Naive thymus-derived CD4-positive, alpha-beta T cell (primary cell): ENCODE measurements at regions not wholly inside any gene's neighbourhood (a gene's known extent, or its start where the extent isn't known, plus 50 kb on each side); places are given as distances from the start of the nearest gene placed in this dataset.
"Not testable (repeated sequence)": the region's sequence is repeated elsewhere in the genome, so short reads cannot be mapped to it uniquely, and the experiment has no call there.

Experiments used
- ATAC-seq: fragments of 150-1000 bp; cut with Tn5 transposase; 2 replicates; pipeline ENCODE4 v1.10.0; 2021; ENCODE audit warnings: mild to moderate bottlenecking, moderate library complexity
- CTCF ChIA-PET: fragments of 350-600 bp; sonication (Branson Sonifier 250); formaldehyde crosslinking; loops from one replicate; lab custom pipeline; 2021; ENCODE audit warnings: antibody characterized with exemption; lab: Charles Lee
- POLR2A ChIA-PET: fragments of 350-600 bp; sonication (Branson Sonifier 250); formaldehyde crosslinking; loops from one replicate; lab custom pipeline; 2021; ENCODE audit warnings: antibody characterized with exemption, inconsistent platforms; lab: Charles Lee
- DNase-seq, 9 donors: peaks; one replicate each; pipeline versions ENCODE4 v3.0.0 to v3.0.0-alpha.2; 2020 to 2022; ENCODE audit warnings: mixed read lengths in 1 of 9
- H3K27ac ChIP-seq: one replicate; pipeline ENCODE4 v1.7.0; 2013; ENCODE audit warnings: mild to moderate bottlenecking, low read depth, low read length, moderate library complexity
- H3K27me3 ChIP-seq, 2 donors: one replicate each; pipeline ENCODE4 v1.7.0; 2013; ENCODE audit warnings: low read length in 2 of 2, mild to moderate bottlenecking in 2 of 2, moderate library complexity in 2 of 2; ENCODE audit not compliant: control insufficient read depth in 2 of 2, insufficient read depth in 2 of 2
- H3K36me3 ChIP-seq, 3 experiments: 1 replicate in 2 of 3; 2 replicates in 1 of 3; pipeline ENCODE4 v1.7.0; 2013; ENCODE audit warnings: low read length in 3 of 3, mild to moderate bottlenecking in 3 of 3, moderate library complexity in 1 of 3; ENCODE audit not compliant: insufficient read depth in 3 of 3, control insufficient read depth in 2 of 3
- H3K4me1 ChIP-seq, 2 donors: one replicate each; pipeline ENCODE4 v1.7.0; 2013; ENCODE audit warnings: low read length in 2 of 2, mild to moderate bottlenecking in 2 of 2, moderate library complexity in 1 of 2; ENCODE audit not compliant: control insufficient read depth in 2 of 2, insufficient read depth in 2 of 2
- H3K4me3 ChIP-seq: 2 replicates; pipeline ENCODE4 v1.7.0; 2013; ENCODE audit warnings: mild to moderate bottlenecking, low read length
- H3K9me3 ChIP-seq, 3 experiments: 1 replicate in 2 of 3; 2 replicates in 1 of 3; pipeline ENCODE4 v1.7.0; 2013; ENCODE audit warnings: low read length in 3 of 3; ENCODE audit not compliant: control insufficient read depth in 2 of 3
- H3K27ac Mint-ChIP-seq, 9 donors: one replicate each; pipeline ENCODE4 v1.8.0; 2020 to 2022; ENCODE audit warnings: mixed read lengths in 9 of 9, mild to moderate bottlenecking in 8 of 9, moderate library complexity in 5 of 9, inconsistent platforms in 2 of 9
- H3K27me3 Mint-ChIP-seq, 5 donors: one replicate each; pipeline ENCODE4 v1.8.0; 2021 to 2022; ENCODE audit warnings: mixed read lengths in 5 of 5, mild to moderate bottlenecking in 1 of 5
- H3K36me3 Mint-ChIP-seq, 5 donors: one replicate each; pipeline ENCODE4 v1.8.0; 2020 to 2022; ENCODE audit warnings: mixed read lengths in 5 of 5, mild to moderate bottlenecking in 3 of 5, inconsistent platforms in 1 of 5
- H3K4me1 Mint-ChIP-seq, 7 donors: one replicate each; pipeline ENCODE4 v1.8.0; 2020 to 2022; ENCODE audit warnings: mixed read lengths in 7 of 7, mild to moderate bottlenecking in 3 of 7, inconsistent platforms in 1 of 7
- H3K4me3 Mint-ChIP-seq, 10 donors: one replicate each; pipeline ENCODE4 v1.8.0; 2020 to 2022; ENCODE audit warnings: mild to moderate bottlenecking in 10 of 10, mixed read lengths in 10 of 10, moderate library complexity in 6 of 10, inconsistent platforms in 2 of 10
- H3K9me3 Mint-ChIP-seq, 11 donors: one replicate each; pipeline ENCODE4 v1.8.0; 2020 to 2022; ENCODE audit warnings: mixed read lengths in 11 of 11, mild to moderate bottlenecking in 4 of 11, inconsistent platforms in 1 of 11, moderate library complexity in 1 of 11
- intact Hi-C, 2 donors: fragments of 100-400 bp; cut with micrococcal nuclease; formaldehyde crosslinking; loops; one replicate each; pipeline ENCODE4 v1.15.1; 2023

- H3K9me3 ChIP-seq, H3K27me3 ChIP-seq, H3K27me3 Mint-ChIP-seq, H3K27ac ChIP-seq, H3K36me3 ChIP-seq, ATAC-seq, DNase-seq, H3K27ac Mint-ChIP-seq, CTCF ChIA-PET, POLR2A ChIA-PET, H3K9me3 Mint-ChIP-seq, H3K4me3 ChIP-seq: not testable (repeated sequence)
- peak overlapping the region in 5 of 10 donors; percentile 10 to 90 (median 42) for H3K4me3 Mint-ChIP-seq
- H3K4me1 Mint-ChIP-seq, result peaks cover 10 to 32% (median 31%) of the 10 kb centered on the region in 7 donors
- peaks cover 5 to 11% of the 10 kb centered on the region in 2 donors for H3K4me1 ChIP-seq
- peaks cover 0 to 12% (median 7%) of the 10 kb centered on the region in 5 donors for H3K36me3 Mint-ChIP-seq
- intact Hi-C loops, result loop anchor here in 1 of 2 donors (10.0 kb wide), 3 partner anchors 442 to 1338 kb away; partner anchors contain the start of genes GOSR2 and HEXIM1
Measured at GRCh38 chr17:45586651-45586934, 96.1 kb upstream of the PLEKHM1 start.

DNA sequence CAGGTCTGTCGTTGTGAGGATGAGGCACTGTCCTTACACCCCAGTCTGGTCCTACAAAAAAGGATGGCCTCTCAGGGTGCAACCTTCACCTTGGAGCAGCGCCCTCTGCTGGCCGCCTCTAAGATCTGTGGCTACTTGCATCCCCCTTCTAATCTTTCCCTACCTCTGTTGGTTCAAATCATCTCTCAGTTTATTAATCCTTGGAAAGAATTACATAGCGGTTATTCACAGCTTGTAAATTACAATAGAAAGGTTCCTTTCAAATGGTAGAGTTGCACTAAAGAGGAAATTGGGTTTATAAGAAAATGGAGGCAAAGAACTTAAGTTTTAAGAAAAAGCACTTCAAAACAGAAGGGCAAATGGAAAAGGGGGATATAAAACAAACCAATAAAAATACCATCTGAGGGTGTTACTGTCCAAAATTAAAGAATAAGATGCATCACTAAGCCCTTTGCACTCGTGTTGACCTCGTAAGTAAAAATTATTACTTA is 102.0 kb upstream of the PLEKHM1 start:
- H3K27ac Mint-ChIP-seq, H3K36me3 ChIP-seq, H3K4me3 ChIP-seq, H3K9me3 Mint-ChIP-seq, H3K27me3 ChIP-seq, H3K9me3 ChIP-seq, POLR2A ChIA-PET, H3K4me1 ChIP-seq, H3K4me3 Mint-ChIP-seq, H3K36me3 Mint-ChIP-seq, H3K27ac ChIP-seq, H3K4me1 Mint-ChIP-seq: not testable (repeated sequence)
- ATAC-seq (peak; percentile 96), DNase-seq (peak in 8 of 9 donors; percentile 37 to 74 (median 65))
- peaks cover 0 to 26% (median 4%) of the 10 kb centered on the region in 5 donors for H3K27me3 Mint-ChIP-seq
- CTCF ChIA-PET, result interaction anchor here (1.0 to 1.4 kb wide), 2 partner anchors 618 to 669 kb away, joined by 3 read pairs; no protein-coding TSS in a partner anchor
- intact Hi-C loops, result loop anchor here in 1 of 2 donors (2.0 kb wide), 1 partner anchor 164 kb away; no protein-coding TSS in a partner anchor

GRCh38 chr17:45596347-45596746 is 105.8 kb upstream of the PLEKHM1 start:
- H3K36me3 Mint-ChIP-seq, ATAC-seq: not testable (repeated sequence)

DNA sequence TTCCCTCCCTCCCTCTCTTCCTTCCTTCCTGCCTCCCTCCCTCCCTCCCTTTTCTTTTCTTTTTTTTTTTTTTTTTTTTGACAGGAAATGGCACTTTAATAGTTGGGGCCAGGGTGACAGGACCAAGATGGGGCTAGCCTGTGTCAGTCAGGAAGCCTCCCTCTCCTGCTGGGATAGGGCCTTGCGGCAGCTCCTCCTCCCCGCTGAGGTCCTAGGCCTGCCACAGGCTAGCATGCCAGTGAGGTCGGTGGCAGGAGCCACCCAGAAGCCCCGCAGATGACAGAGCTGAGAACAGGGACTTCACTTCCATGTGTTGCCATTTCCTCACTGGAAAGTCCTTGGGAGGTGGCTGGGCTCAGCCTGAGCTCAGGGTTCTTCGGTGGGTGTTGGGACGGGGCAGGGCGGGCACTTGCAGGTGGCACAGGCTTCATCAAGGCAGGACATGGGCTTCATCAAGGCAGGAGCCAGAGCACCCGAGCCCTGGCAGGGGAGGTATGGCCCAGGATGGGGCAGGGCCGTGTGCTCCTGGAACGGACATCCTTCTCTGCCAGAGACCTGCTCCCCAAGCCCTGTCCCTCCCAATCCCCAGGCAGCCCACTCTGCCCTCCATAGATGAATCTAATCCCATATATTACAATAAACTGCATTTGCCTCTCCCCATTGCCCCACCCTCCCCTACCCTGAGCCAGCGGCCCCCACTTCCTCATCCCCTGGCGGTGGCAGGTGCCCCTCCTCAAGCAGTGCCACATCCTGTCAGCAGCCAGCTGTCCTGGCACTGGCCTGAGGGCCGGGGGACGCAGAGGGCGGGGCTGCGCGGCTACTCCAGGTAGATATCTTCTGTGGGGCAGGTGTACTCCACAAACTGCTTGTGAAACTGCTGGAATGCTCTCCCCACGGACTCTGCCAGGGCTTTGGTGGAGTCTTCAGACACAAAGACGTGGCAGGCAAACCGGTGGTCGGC is 109.8 kb upstream of the PLEKHM1 start:
- H3K9me3 Mint-ChIP-seq, intact Hi-C loops, H3K36me3 Mint-ChIP-seq, POLR2A ChIA-PET, H3K27me3 ChIP-seq, CTCF ChIA-PET, H3K4me1 Mint-ChIP-seq, H3K4me3 ChIP-seq, H3K27ac ChIP-seq, H3K36me3 ChIP-seq, H3K27me3 Mint-ChIP-seq, H3K9me3 ChIP-seq, DNase-seq, H3K4me1 ChIP-seq: not testable (repeated sequence)
- ATAC-seq, result peak; percentile 67
- H3K4me3 Mint-ChIP-seq, result peak overlapping the region in 2 of 10 donors; percentile 44 to 48
- H3K27ac Mint-ChIP-seq, result peak overlapping the region in 1 of 9 donors; percentile 75

More at GRCh38 chr17:45596347-45596746, 105.8 kb upstream of the PLEKHM1 start:
- H3K27ac ChIP-seq, H3K9me3 Mint-ChIP-seq, H3K36me3 ChIP-seq, DNase-seq, H3K4me1 Mint-ChIP-seq, intact Hi-C loops, H3K9me3 ChIP-seq, H3K27me3 ChIP-seq, CTCF ChIA-PET, H3K4me3 Mint-ChIP-seq, H3K27ac Mint-ChIP-seq, H3K4me3 ChIP-seq, POLR2A ChIA-PET, H3K4me1 ChIP-seq: not testable (repeated sequence)
- peaks cover 0 to 27% (median 4%) of the 10 kb centered on the region in 5 donors for H3K27me3 Mint-ChIP-seq

DNA sequence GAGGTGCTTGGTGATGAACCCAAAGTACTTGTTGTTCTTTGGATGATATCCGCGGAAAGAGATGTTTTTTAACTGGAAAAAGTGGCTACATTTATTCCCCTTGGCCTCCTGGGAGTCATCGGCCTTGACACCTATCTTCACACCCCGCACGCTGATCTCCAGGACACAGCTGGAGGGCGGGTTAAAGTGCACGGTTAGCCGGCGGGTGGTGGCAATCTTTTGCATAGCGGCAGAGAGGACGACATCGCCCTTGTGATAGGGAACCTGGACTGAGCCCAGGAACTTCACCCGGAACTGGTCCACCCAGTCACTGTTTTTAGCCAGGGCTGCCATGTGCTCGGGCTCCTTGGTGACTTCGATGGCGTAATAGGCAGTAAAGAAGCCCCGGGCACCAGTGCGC is 110.5 kb upstream of the PLEKHM1 start:
- intact Hi-C loops, H3K36me3 ChIP-seq, H3K4me3 ChIP-seq, H3K27me3 Mint-ChIP-seq, H3K4me1 ChIP-seq, ATAC-seq, H3K9me3 Mint-ChIP-seq, H3K9me3 ChIP-seq, H3K27ac Mint-ChIP-seq, H3K27me3 ChIP-seq, CTCF ChIA-PET, H3K27ac ChIP-seq, H3K4me3 Mint-ChIP-seq, POLR2A ChIA-PET, H3K4me1 Mint-ChIP-seq, DNase-seq, H3K36me3 Mint-ChIP-seq: not testable (repeated sequence)

DNA sequence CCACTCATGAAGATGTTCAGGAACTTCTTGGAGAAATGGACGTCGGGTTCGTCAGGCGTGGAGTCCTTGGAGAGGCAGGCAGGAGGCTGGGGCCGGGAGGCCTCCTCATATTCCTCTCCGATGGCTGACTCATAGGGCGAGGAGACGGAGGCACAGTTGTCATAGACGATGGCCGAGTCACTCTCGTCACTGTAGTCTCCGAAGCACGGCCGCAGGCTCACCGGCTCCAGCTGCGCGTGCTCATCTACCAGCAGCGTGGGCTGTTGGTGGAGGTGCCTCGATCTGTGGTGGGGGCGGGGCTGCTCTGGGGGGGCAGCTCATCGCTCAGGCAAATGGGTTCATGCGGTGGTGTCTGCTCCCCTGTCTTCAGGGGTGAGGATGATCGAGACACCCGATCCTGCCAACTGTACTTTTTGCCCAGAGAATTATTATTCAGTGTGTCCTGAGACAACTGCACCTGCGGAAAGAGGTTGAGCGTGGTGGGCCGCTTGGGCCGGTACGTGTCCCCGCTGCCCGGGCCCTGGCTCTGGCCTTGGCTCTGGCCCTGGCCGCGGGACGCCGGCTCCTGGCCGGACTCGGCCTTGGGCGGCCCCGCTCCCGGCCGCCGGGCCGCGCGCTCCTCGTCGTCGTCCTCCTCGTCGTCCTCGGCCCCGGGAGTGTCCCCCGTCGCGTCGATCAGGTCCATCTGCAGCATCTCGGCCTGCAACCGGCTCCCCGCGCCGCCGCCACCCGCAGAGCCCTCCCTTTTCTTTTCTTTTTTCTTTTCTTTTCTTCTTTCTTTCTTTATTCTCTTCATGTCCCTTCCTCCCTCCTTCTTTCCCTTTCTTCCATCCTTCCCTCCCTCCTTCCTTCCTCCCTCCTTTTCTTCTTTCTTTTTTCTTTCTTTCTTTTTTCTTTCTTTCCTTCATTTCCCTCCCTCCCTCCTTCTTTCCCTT is 111.4 kb upstream of the PLEKHM1 start:
- H3K4me1 Mint-ChIP-seq, H3K4me3 ChIP-seq, H3K27ac Mint-ChIP-seq, H3K4me1 ChIP-seq, H3K27ac ChIP-seq, ATAC-seq, H3K36me3 Mint-ChIP-seq, H3K27me3 Mint-ChIP-seq, DNase-seq, CTCF ChIA-PET, H3K36me3 ChIP-seq, POLR2A ChIA-PET, H3K9me3 Mint-ChIP-seq, H3K4me3 Mint-ChIP-seq, H3K27me3 ChIP-seq, H3K9me3 ChIP-seq, intact Hi-C loops: not testable (repeated sequence)
